Endothelial cell of umbilical vein (primary cell): ENCODE measurements at regions not wholly inside any gene's neighbourhood (a gene's known extent, or its start where the extent isn't known, plus 50 kb on each side); places are given as distances from the start of the nearest gene placed in this dataset.

ENCODE experiments used
- BruUV-seq: library from RNA; stranded (reverse); fragments of 400-500 nt; replicated peaks from 2 replicates; lab custom pipeline; 2021; lab: Mats Ljungman, UMichigan
- CTCF ChIA-PET: fragments of 300-600, 350-600 bp; sonication (Branson Sonifier 250); formaldehyde crosslinking; loops from one replicate; lab custom pipeline; 2021; ENCODE audit warnings: antibody characterized with exemption, inconsistent platforms; lab: Charles Lee
- POLR2A ChIA-PET: fragments of 300-600, 350-600 bp; sonication (Branson Sonifier 250); formaldehyde crosslinking; loops from one replicate; lab custom pipeline; 2021; ENCODE audit warnings: antibody characterized with exemption, inconsistent platforms; lab: Charles Lee
- DNase-seq: peaks from one replicate; pipeline ENCODE4 v3.0.0-alpha.2; 2011; ENCODE audit warnings: low read depth, low spot score
- FAIRE-seq: peaks from 2 replicates; lab custom pipeline; 2011; peaks lifted over from hg19 to GRCh38; lab: Jason Lieb, UNC
- H2AFZ ChIP-seq: 2 replicates; pipeline ENCODE4 v1.6.0; 2012; ENCODE audit warnings: low read depth, low read length, control low read depth, inconsistent platforms
- H3K27ac ChIP-seq: 2 replicates; pipeline ENCODE4 v1.5.1; 2011; ENCODE audit warnings: low read depth, mild to moderate bottlenecking, control low read depth, low read length, moderate library complexity; ENCODE audit not compliant: insufficient read depth
- H3K27me3 ChIP-seq, 2 experiments: 2 replicates each; pipeline versions ENCODE4 v1.6.0 to v1.6.1; 2011; ENCODE audit warnings: low read length in 2 of 2, mixed read lengths in 1 of 2; ENCODE audit not compliant: control insufficient read depth in 2 of 2, insufficient read depth in 2 of 2
- H3K36me3 ChIP-seq, 2 experiments: 2 replicates in 1 of 2; 3 replicates in 1 of 2; pipeline ENCODE4 v1.5.1; 2011; ENCODE audit warnings: low read length in 2 of 2, mild to moderate bottlenecking in 1 of 2, moderate library complexity in 1 of 2; ENCODE audit not compliant: control insufficient read depth in 2 of 2, insufficient read depth in 2 of 2; ENCODE audit errors: extremely low read depth in 1 of 2
- H3K4me1 ChIP-seq: 3 replicates; pipeline ENCODE4 v1.5.1; 2011; ENCODE audit warnings: mild to moderate bottlenecking, low read length; ENCODE audit not compliant: control insufficient read depth, insufficient read depth; ENCODE audit errors: extremely low read depth
- H3K4me2 ChIP-seq: 2 replicates; pipeline ENCODE4 v1.6.1; 2011; ENCODE audit warnings: low read length, control low read depth, mixed read lengths; ENCODE audit not compliant: insufficient read depth
- H3K4me3 ChIP-seq, 3 experiments: fragments of 200-600 bp in 1 of 3; sonication (generic), shearing (Covaris generic) in 1 of 3; replicated peaks in 1 of 3; 2 replicates each; pipeline ENCODE4 v1.5.1; 2011 to 2016; ENCODE audit warnings: control low read depth in 3 of 3, low read length in 3 of 3, mild to moderate bottlenecking in 2 of 3, inconsistent platforms in 1 of 3, low read depth in 1 of 3, moderate library complexity in 1 of 3; ENCODE audit not compliant: insufficient read depth in 1 of 3
- H3K79me2 ChIP-seq: 2 replicates; pipeline ENCODE4 v1.6.0; 2012; ENCODE audit warnings: low read length, inconsistent platforms; ENCODE audit not compliant: control insufficient read depth, insufficient read depth
- H3K9ac ChIP-seq: replicated peaks from 2 replicates; pipeline ENCODE3; 2011; ENCODE audit warnings: low read length, control low read depth; ENCODE audit not compliant: insufficient read depth; ENCODE audit errors: extremely low read depth
- H3K9me1 ChIP-seq: replicated peaks from 3 replicates; pipeline ENCODE4 v1.6.0; 2011; ENCODE audit warnings: mild to moderate bottlenecking, low read length; ENCODE audit not compliant: control insufficient read depth, insufficient read depth; ENCODE audit errors: extremely low read depth
- H3K9me3 ChIP-seq: replicated peaks from 2 replicates; pipeline ENCODE4 v1.5.1; 2012; ENCODE audit warnings: low read length, inconsistent platforms; ENCODE audit not compliant: control insufficient read depth, insufficient read depth
- H4K20me1 ChIP-seq: replicated peaks from 2 replicates; pipeline ENCODE3; 2011; ENCODE audit warnings: mild to moderate bottlenecking, low read length; ENCODE audit not compliant: control insufficient read depth, insufficient read depth; ENCODE audit errors: extremely low read depth
- EZH2 ChIP-seq: IDR thresholded peaks from 2 replicates; pipeline ENCODE4 v1.6.1; 2012; ENCODE audit warnings: borderline replicate concordance, low read depth, mild to moderate bottlenecking, moderate library complexity, low read length, inconsistent platforms; ENCODE audit not compliant: severe bottlenecking
- FOS ChIP-seq: IDR thresholded peaks from 2 replicates; pipeline ENCODE4 v1.6.1; 2011; ENCODE audit warnings: mild to moderate bottlenecking, low read length, moderate library complexity, borderline replicate concordance; ENCODE audit not compliant: insufficient read depth
- GATA2 ChIP-seq: IDR thresholded peaks from 2 replicates; pipeline ENCODE4 v1.7.0; 2011; ENCODE audit warnings: low read depth, mild to moderate bottlenecking, moderate library complexity, mixed read lengths, low read length; ENCODE audit not compliant: insufficient read length, insufficient read depth
- JUN ChIP-seq: IDR thresholded peaks from 2 replicates; pipeline ENCODE4 v1.6.1; 2011; ENCODE audit warnings: borderline replicate concordance, low read depth; ENCODE audit not compliant: insufficient read length, insufficient read depth
- MYC ChIP-seq: IDR thresholded peaks from one replicate; pipeline ENCODE4 v1.6.1; 2011; ENCODE audit warnings: mild to moderate bottlenecking, low read depth, low read length
- POLR2A ChIP-seq: IDR thresholded peaks from 2 replicates; pipeline ENCODE4 v1.6.1; 2012; ENCODE audit warnings: low read depth, mild to moderate bottlenecking, control low read depth, low read length
- POLR2AphosphoS5 ChIP-seq: IDR thresholded peaks from 2 replicates; pipeline ENCODE4 v1.6.1; 2012; ENCODE audit warnings: low read depth, mild to moderate bottlenecking, control low read depth, low read length, moderate library complexity; ENCODE audit not compliant: insufficient read depth
- dilution Hi-C: fragments of 300-500 bp; cut with MboI; formaldehyde crosslinking; loops from one replicate; pipeline ENCODE4 v1.15.0; 2019; ENCODE audit warnings: low sequenced_read_pairs; ENCODE audit not compliant: extremely low pct_ligation_motif_present
- intact Hi-C: fragments of 100-400 bp; cut with micrococcal nuclease; formaldehyde crosslinking; loops from one replicate; pipeline ENCODE4 v1.10.0; 2022
- TF ChIP-seq, protein P1 (sequence below): IDR thresholded peaks from 2 replicates; pipeline ENCODE4 v1.6.1; 2011; ENCODE audit not compliant: insufficient read depth, insufficient read length
- TF ChIP-seq, protein P2 (sequence below), 2 donors: IDR thresholded peaks; 1 replicate in 1 of 2; 2 replicates in 1 of 2; pipeline ENCODE4 v1.5.1; 2011; ENCODE audit warnings: low read length in 2 of 2, mild to moderate bottlenecking in 2 of 2, moderate library complexity in 2 of 2, control low read depth in 1 of 2, inconsistent platforms in 1 of 2, low read depth in 1 of 2; ENCODE audit not compliant: insufficient read depth in 1 of 2; ENCODE audit errors: extremely low read depth in 1 of 2

DNA sequence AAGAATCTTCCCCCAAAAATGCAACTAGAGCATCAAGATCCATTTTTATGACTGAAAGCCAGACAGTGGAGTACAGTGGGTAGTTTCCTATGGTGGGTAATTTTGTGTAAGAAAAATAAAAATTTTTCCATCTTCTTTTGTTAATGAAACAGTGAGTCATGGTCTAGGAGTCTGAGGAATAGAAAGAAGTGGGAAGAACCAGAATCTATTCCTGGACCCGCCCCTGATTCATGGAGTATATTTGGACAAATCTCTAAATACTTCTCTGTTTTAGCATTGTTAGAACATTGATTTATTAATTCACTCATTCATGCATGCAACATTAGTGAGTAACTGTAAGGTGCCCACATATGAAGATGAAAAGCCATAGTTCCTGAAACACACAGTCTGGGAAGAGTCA is 304.5 kb upstream of the GPR149 start:
- Histone ChIP-seq H3K4me2 (no peak overlapping the region), H4K20me1 (no peaks in the 10 kb centered on the region), H3K9ac (no peak overlapping the region), H3K27me3 (no peaks in the 10 kb centered on the region), H3K27ac (no peak overlapping the region), H2AFZ (no peak overlapping the region), H3K79me2 (no peaks in the 10 kb centered on the region), H3K9me3 (no peaks in the 10 kb centered on the region), H3K4me3 (no peak overlapping the region), H3K4me1 (no peaks in the 10 kb centered on the region), H3K36me3 (no peaks in the 10 kb centered on the region), H3K9me1 (no peaks in the 10 kb centered on the region)
- TF ChIP-seq JUN (no peak), POLR2A (no peak), POLR2AphosphoS5 (no peak), MYC (no peak), FOS (no peak), EZH2 (no peak), GATA2 (no peak)
- TF ChIP-seq, protein P1, sequence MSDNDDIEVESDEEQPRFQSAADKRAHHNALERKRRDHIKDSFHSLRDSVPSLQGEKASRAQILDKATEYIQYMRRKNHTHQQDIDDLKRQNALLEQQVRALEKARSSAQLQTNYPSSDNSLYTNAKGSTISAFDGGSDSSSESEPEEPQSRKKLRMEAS, result no peak
- TF ChIP-seq, protein P2, sequence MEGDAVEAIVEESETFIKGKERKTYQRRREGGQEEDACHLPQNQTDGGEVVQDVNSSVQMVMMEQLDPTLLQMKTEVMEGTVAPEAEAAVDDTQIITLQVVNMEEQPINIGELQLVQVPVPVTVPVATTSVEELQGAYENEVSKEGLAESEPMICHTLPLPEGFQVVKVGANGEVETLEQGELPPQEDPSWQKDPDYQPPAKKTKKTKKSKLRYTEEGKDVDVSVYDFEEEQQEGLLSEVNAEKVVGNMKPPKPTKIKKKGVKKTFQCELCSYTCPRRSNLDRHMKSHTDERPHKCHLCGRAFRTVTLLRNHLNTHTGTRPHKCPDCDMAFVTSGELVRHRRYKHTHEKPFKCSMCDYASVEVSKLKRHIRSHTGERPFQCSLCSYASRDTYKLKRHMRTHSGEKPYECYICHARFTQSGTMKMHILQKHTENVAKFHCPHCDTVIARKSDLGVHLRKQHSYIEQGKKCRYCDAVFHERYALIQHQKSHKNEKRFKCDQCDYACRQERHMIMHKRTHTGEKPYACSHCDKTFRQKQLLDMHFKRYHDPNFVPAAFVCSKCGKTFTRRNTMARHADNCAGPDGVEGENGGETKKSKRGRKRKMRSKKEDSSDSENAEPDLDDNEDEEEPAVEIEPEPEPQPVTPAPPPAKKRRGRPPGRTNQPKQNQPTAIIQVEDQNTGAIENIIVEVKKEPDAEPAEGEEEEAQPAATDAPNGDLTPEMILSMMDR (IDR thresholded peaks at IDR 0.05; ENCODE audit: extremely low read depth in 1 of 2, insufficient read depth in 1 of 2, low read depth in 1 of 2, low read length in 2 of 2), result no peak
- no peak for DNase-seq
- FAIRE-seq, result no peak
- dilution Hi-C loops, result no loop called here
- no TSS peak for BruUV-seq
- ChIA-PET CTCF (no interaction called here), POLR2A (no interaction called here)
- intact Hi-C loops, result no loop called here
